ENCODE measurements at regions not wholly inside any gene's neighbourhood (a gene's known extent, or its start where the extent isn't known, plus 50 kb on each side); places are given as distances from the start of the nearest gene placed in this dataset.
"Not testable (repeated sequence)": the region's sequence is repeated elsewhere in the genome, so short reads cannot be mapped to it uniquely, and the experiment has no call there.

DNA sequence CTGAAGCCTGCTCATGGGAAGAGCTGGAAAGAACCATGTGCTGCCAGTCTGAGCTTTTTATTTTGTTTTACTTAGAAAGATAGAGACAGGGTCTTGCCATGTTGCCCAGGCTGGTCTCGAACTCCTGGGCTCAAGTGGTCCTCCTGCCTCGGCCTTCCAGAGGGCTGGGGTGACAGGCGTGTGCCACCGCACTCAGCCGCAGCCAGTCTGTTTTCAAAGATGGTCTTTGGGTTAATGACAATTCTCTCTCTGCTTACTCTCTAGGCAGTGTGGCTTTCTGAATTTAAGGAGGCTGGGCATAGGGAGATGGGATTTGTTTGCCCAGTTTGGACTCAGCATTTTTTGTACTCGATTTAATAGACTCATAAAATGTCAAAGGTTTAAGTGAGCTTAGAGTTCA lies 1357.9 kb downstream of the CDH12 start:
- TF ChIP-seq POLR2AphosphoS5, POLR2A, TAF1, SPI1 (IDR thresholded peaks at IDR 0.05; ENCODE audit: low read depth, low read length): not testable (repeated sequence)

Measured in GM12891 (cell line).